Ishikawa (cell line): ENCODE measurements at regions not wholly inside any gene's neighbourhood (a gene's known extent, or its start where the extent isn't known, plus 50 kb on each side); places are given as distances from the start of the nearest gene placed in this dataset.

Source experiments
- CEBPB ChIP-seq: IDR thresholded peaks from 2 replicates; pipeline ENCODE4 v1.6.1; 2012
- CREB1 ChIP-seq: IDR thresholded peaks from 2 replicates; pipeline ENCODE4 v1.6.1; 2012; ENCODE audit warnings: low read depth
- EP300 ChIP-seq: IDR thresholded peaks from 2 replicates; pipeline ENCODE4 v1.6.1; 2012; ENCODE audit warnings: borderline replicate concordance
- FOXM1 ChIP-seq: IDR thresholded peaks from 2 replicates; pipeline ENCODE4 v1.6.1; 2012; ENCODE audit warnings: low read depth, borderline replicate concordance
- MAX ChIP-seq: IDR thresholded peaks from 2 replicates; pipeline ENCODE4 v1.6.1; 2012
- REST ChIP-seq: IDR thresholded peaks from 2 replicates; pipeline ENCODE4 v1.6.1; 2012; ENCODE audit warnings: low read depth, mild to moderate bottlenecking
- TAF1 ChIP-seq: IDR thresholded peaks from 2 replicates; pipeline ENCODE4 v1.6.1; 2012; ENCODE audit warnings: low read depth, mild to moderate bottlenecking
- TCF12 ChIP-seq: IDR thresholded peaks from 2 replicates; pipeline ENCODE4 v1.6.1; 2012; ENCODE audit warnings: low read depth
- YY1 ChIP-seq: IDR thresholded peaks from 2 replicates; pipeline ENCODE4 v1.6.1; 2012; ENCODE audit warnings: low read depth

GRCh38 chr2:71930049-71930681 lies 217.5 kb downstream of the CYP26B1 start:
- no peak for TF ChIP-seq MAX
- TF ChIP-seq REST: no peak
- no peak for TF ChIP-seq TAF1
- no peak for TF ChIP-seq CREB1
- TF ChIP-seq FOXM1: no peak
- no peak for TF ChIP-seq EP300
- no peak for TF ChIP-seq CEBPB
- TF ChIP-seq YY1: no peak
- TF ChIP-seq TCF12: no peak
